ENCODE measurements at regions not wholly inside any gene's neighbourhood (a gene's known extent, or its start where the extent isn't known, plus 50 kb on each side); places are given as distances from the start of the nearest gene placed in this dataset.

GRCh38 chr7:70926666-70927065, 205.3 kb upstream of the GALNT17 start:
- no peak overlapping the region for H3K4me3 Mint-ChIP-seq
- ATAC-seq (replicated peaks) (no peak), DNase-seq (no peak)
- H3K4me1 Mint-ChIP-seq, result no peaks in the 10 kb centered on the region
- H3K27ac Mint-ChIP-seq, result no peak overlapping the region
- H3K9me3 Mint-ChIP-seq, result peaks cover 6 to 8% of the 10 kb centered on the region in 2 donors
- no peaks in the 10 kb centered on the region for H3K27me3 Mint-ChIP-seq
- H3K36me3 Mint-ChIP-seq, result no peaks in the 10 kb centered on the region

DNA sequence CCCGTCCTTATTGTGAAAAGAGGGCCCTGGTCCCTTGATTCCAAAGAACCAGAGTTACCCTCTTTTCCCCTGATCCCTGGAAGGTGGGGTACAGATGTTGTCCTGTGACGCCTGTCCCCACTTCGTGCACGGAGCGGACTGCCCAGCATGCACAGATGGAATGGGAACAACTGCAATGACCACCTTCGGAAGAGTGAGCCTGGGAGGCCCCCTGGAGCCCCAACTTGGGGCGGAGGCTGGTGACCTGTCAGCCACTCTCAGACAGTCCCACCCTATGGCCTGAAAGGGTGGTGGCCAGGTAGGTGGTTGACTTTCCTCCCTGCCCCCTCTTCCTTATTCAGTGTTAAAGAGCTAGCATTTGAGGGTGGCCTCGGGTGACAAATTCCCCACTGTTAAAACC, 196.6 kb upstream of the GALNT17 start:
- no peak for ATAC-seq (replicated peaks)
- Mint-ChIP-seq H3K9me3 (peaks cover 3 to 8% of the 10 kb centered on the region in 2 donors), H3K4me1 (no peaks in the 10 kb centered on the region), H3K27ac (no peak overlapping the region), H3K4me3 (no peak overlapping the region), H3K36me3 (no peaks in the 10 kb centered on the region), H3K27me3 (no peaks in the 10 kb centered on the region)
- DNase-seq, result no peak

GRCh38 chr7:70935854-70936253, 196.1 kb upstream of the GALNT17 start:
- Mint-ChIP-seq H3K27ac (no peak overlapping the region), H3K9me3 (peaks cover 3 to 8% of the 10 kb centered on the region in 2 donors), H3K4me1 (no peaks in the 10 kb centered on the region), H3K27me3 (no peaks in the 10 kb centered on the region), H3K4me3 (no peak overlapping the region), H3K36me3 (no peaks in the 10 kb centered on the region)
- ATAC-seq (replicated peaks), result no peak
- DNase-seq, result no peak

DNA sequence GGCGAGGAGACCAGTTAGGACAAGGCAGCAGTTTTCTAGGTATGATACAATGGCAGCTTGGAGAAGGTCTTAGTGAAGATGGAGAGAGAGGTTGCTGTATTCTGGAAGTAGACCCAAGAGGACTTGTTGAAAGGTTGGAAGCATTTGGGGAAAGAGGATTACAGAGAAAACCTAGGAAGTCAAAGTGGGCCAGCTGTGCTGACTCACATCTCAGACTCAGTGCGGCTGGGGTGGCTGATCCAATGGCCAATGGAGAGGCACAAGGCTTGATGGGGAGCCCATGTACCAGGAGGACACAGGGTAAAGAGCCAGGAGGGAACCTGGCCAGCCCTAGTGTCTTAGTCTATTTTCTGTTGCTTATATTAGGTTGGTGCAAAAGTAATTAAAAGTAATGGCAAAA, 194.5 kb upstream of the GALNT17 start:
- H3K4me1 Mint-ChIP-seq, result no peaks in the 10 kb centered on the region
- H3K27me3 Mint-ChIP-seq, result no peaks in the 10 kb centered on the region
- no peak overlapping the region for H3K27ac Mint-ChIP-seq
- no peaks in the 10 kb centered on the region for H3K36me3 Mint-ChIP-seq
- no peak for ATAC-seq (replicated peaks)
- peaks cover 3 to 8% of the 10 kb centered on the region in 2 donors for H3K9me3 Mint-ChIP-seq
- DNase-seq, result no peak
- H3K4me3 Mint-ChIP-seq, result no peak overlapping the region

DNA sequence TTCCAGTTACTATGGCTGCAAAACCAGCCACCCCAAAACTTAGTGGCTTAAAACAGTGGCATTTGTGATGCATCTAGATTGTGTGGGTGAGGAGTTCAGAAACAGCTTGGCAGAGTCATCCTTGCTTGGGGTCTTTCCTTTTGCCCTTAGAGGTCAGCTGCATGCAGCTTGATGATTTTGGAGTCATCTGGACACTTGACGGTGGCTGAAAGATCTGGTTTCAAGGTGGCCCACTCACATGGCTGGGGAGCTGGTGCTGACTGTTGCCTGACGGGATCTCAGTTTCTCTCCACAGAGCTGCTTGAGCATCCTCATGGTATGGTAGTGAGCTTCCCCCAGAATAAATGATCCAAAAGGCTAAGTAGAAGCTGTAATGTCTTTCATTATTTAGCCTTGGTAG, 191.3 kb upstream of the GALNT17 start:
- no peak for DNase-seq
- no peaks in the 10 kb centered on the region for H3K36me3 Mint-ChIP-seq
- H3K9me3 Mint-ChIP-seq, result peaks cover 8 to 9% of the 10 kb centered on the region in 2 donors
- H3K27me3 Mint-ChIP-seq, result no peaks in the 10 kb centered on the region
- no peak overlapping the region for H3K4me3 Mint-ChIP-seq
- no peaks in the 10 kb centered on the region for H3K4me1 Mint-ChIP-seq
- no peak overlapping the region for H3K27ac Mint-ChIP-seq
- ATAC-seq (replicated peaks), result no peak

GRCh38 chr7:70942791-70943190, 189.2 kb upstream of the GALNT17 start:
- H3K27me3 Mint-ChIP-seq, result no peaks in the 10 kb centered on the region
- peaks cover 8 to 9% of the 10 kb centered on the region in 2 donors for H3K9me3 Mint-ChIP-seq

GRCh38 chr7:70944516-70944915, 187.4 kb upstream of the GALNT17 start:
- Mint-ChIP-seq H3K27ac (no peak overlapping the region), H3K27me3 (no peaks in the 10 kb centered on the region), H3K4me1 (no peaks in the 10 kb centered on the region), H3K4me3 (no peak overlapping the region), H3K36me3 (no peaks in the 10 kb centered on the region), H3K9me3 (peaks cover 4 to 11% of the 10 kb centered on the region in 2 donors)
- no peak for ATAC-seq (replicated peaks)
- DNase-seq, result no peak

More at GRCh38 chr7:70942791-70943190, 189.2 kb upstream of the GALNT17 start:
- no peak for ATAC-seq (replicated peaks)
- H3K27ac Mint-ChIP-seq, result no peak overlapping the region
- no peaks in the 10 kb centered on the region for H3K4me1 Mint-ChIP-seq
- DNase-seq, result no peak
- H3K36me3 Mint-ChIP-seq, result no peaks in the 10 kb centered on the region
- H3K4me3 Mint-ChIP-seq, result no peak overlapping the region

DNA sequence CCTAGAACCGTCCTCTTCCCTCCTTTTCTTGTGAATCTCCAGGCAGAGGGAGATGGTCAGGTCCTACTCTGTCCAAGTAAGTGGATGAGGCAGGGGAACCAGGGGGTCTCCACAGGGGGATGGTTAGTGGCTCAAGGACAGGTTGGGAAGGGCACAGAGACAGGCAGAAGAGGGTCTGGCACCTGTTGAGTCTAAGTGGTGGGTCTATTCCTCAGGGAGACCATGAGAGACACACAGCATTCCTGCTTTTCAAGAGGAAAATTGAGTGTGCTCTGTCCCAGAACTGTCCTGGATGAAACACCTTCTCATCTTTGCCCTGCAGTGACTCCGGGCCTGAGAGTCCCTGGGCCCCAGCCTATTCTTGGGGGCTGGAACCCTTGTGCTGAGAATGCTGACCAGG, 184.8 kb upstream of the GALNT17 start:
- H3K27me3 Mint-ChIP-seq, result no peaks in the 10 kb centered on the region
- peaks cover 4 to 15% of the 10 kb centered on the region in 2 donors for H3K9me3 Mint-ChIP-seq
- DNase-seq (no peak), ATAC-seq (replicated peaks) (no peak)
- no peaks in the 10 kb centered on the region for H3K4me1 Mint-ChIP-seq
- H3K27ac Mint-ChIP-seq, result no peak overlapping the region
- H3K36me3 Mint-ChIP-seq, result no peaks in the 10 kb centered on the region
- H3K4me3 Mint-ChIP-seq, result no peak overlapping the region

GRCh38 chr7:70949862-70950261, 182.1 kb upstream of the GALNT17 start:
- DNase-seq (no peak), ATAC-seq (replicated peaks) (no peak)
- H3K27ac Mint-ChIP-seq, result no peak overlapping the region
- H3K4me3 Mint-ChIP-seq, result no peak overlapping the region
- no peaks in the 10 kb centered on the region for H3K27me3 Mint-ChIP-seq
- no peaks in the 10 kb centered on the region for H3K36me3 Mint-ChIP-seq
- H3K9me3 Mint-ChIP-seq, result peaks cover 4 to 11% of the 10 kb centered on the region in 2 donors
- no peaks in the 10 kb centered on the region for H3K4me1 Mint-ChIP-seq

DNA sequence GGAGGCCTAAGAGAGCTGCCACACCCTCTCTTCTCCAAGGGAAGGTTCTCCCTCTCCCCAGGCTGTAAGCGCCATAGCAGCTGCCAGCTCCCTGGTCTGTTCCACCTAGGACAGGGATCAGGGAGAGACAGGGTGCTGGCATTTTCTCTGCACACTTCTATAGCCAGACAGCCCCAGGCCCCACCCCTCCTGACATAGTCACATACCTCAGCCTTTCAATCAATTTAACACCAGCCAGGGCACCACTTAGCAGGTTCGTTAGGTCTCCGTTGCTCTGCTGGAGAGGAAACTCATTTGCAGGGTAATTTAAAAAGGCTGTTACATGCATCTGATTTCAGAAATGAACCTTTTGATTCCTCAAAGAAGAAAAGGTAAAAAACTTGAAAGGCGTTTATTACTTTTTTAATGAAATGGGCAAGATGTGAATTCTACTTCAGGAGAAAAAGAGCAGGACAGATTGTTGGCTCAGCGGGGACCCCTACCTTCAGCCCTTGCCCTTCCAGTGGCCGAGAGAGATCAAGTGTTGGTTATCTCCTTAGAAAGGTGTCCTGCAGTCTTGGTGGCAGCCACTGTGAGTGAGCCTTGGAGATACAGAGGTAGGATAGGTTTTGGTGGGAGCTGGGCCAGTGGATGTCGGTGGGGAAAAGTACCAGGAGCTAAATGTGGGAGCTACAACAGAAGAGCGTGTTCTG, 180.5 kb upstream of the GALNT17 start:
- H3K4me3 Mint-ChIP-seq, result no peak overlapping the region
- H3K27me3 Mint-ChIP-seq, result no peaks in the 10 kb centered on the region
- ATAC-seq (replicated peaks) (no peak), DNase-seq (no peak)
- no peaks in the 10 kb centered on the region for H3K36me3 Mint-ChIP-seq
- H3K9me3 Mint-ChIP-seq, result peaks cover 4 to 12% of the 10 kb centered on the region in 2 donors
- H3K27ac Mint-ChIP-seq, result no peak overlapping the region
- no peaks in the 10 kb centered on the region for H3K4me1 Mint-ChIP-seq

DNA sequence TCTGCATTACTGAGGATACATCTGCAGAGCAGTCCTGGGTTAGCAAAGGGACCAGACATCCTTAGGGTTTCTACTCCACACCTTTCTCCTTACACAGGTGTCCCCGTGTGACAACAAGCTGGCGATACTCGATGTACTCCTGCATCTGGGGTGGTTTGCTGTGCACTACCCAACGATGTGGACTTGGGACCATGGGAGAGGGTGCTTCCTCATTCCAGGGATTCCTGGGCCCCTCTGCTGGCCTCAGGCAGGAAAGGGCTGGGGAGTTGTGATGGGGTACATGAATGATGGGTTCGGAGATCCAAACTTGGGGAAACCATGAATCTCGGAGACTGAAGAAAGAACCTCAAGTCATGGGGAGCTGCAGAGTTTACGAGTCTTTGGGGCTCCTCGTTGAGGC, 179.6 kb upstream of the GALNT17 start:
- H3K4me1 Mint-ChIP-seq, result no peaks in the 10 kb centered on the region
- ATAC-seq (replicated peaks) (no peak), DNase-seq (no peak)
- H3K9me3 Mint-ChIP-seq, result peaks cover 8 to 12% of the 10 kb centered on the region in 2 donors
- H3K36me3 Mint-ChIP-seq, result no peaks in the 10 kb centered on the region
- H3K27ac Mint-ChIP-seq, result no peak overlapping the region
- no peaks in the 10 kb centered on the region for H3K27me3 Mint-ChIP-seq
- no peak overlapping the region for H3K4me3 Mint-ChIP-seq

GRCh38 chr7:70953331-70953741, 178.6 kb upstream of the GALNT17 start:
- ATAC-seq (replicated peaks), result no peak
- Mint-ChIP-seq H3K27me3 (no peaks in the 10 kb centered on the region), H3K4me3 (no peak overlapping the region), H3K27ac (no peak overlapping the region), H3K4me1 (no peaks in the 10 kb centered on the region), H3K9me3 (peaks cover 4 to 10% of the 10 kb centered on the region in 2 donors), H3K36me3 (no peaks in the 10 kb centered on the region)
- DNase-seq, result no peak

- Mint-ChIP-seq H3K4me3 (no peak overlapping the region), H3K4me1 (no peaks in the 10 kb centered on the region), H3K9me3 (peaks cover 4 to 8% of the 10 kb centered on the region in 2 donors), H3K27ac (no peak overlapping the region), H3K36me3 (no peaks in the 10 kb centered on the region), H3K27me3 (no peaks in the 10 kb centered on the region)
- ATAC-seq (replicated peaks) (no peak), DNase-seq (no peak)
Observed at GRCh38 chr7:70953796-70954195, 178.1 kb upstream of the GALNT17 start.

DNA sequence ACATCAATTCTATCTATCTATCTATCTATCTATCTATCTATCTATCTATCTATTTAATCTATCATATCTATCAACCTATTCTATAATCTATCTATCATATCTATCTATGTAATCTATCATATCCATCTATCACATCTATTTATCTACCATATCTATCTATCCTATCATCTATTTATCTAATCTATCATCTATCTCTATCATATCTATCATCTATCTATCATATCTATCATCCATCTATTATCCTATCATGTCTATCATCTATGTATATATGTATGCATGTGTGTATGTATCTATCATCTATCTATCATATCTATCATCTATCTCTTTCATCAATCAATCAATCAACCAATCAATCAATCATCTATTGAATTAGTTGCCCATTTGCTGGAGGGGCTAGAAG, 159.3 kb upstream of the GALNT17 start:
- DNase-seq (no peak), ATAC-seq (replicated peaks) (no peak)
- H3K36me3 Mint-ChIP-seq, result no peaks in the 10 kb centered on the region
- H3K4me3 Mint-ChIP-seq, result no peak overlapping the region
- H3K4me1 Mint-ChIP-seq, result no peaks in the 10 kb centered on the region
- peaks cover 5 to 15% of the 10 kb centered on the region in 2 donors for H3K9me3 Mint-ChIP-seq
- H3K27ac Mint-ChIP-seq, result no peak overlapping the region
- H3K27me3 Mint-ChIP-seq, result no peaks in the 10 kb centered on the region

DNA sequence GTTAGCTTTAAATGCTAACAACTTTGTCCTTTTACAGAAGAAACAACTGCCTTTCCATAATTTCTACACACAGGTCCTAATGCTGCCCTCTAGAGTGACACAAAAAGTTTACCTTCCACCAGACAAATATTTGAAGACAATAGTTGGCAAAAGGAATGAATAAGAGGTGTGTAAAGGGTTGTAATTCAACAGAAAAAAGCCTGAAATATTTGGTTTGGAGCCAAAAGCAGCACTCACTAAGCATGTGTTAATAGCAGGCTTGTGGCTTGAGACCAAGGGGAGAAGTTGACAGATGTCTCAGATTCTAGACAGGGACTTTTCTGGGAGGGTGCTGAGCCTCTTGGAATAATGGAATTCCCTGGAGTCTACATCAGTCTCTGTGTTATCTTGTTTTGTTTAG, 156.2 kb upstream of the GALNT17 start:
- DNase-seq (no peak), ATAC-seq (replicated peaks) (no peak)
- H3K4me1 Mint-ChIP-seq, result no peaks in the 10 kb centered on the region
- H3K9me3 Mint-ChIP-seq, result peaks cover 5 to 14% of the 10 kb centered on the region in 2 donors
- no peaks in the 10 kb centered on the region for H3K27me3 Mint-ChIP-seq
- H3K27ac Mint-ChIP-seq, result no peak overlapping the region
- H3K4me3 Mint-ChIP-seq, result no peak overlapping the region
- H3K36me3 Mint-ChIP-seq, result no peaks in the 10 kb centered on the region

GRCh38 chr7:70986297-70986696, 145.6 kb upstream of the GALNT17 start:
- Mint-ChIP-seq H3K4me3 (no peak overlapping the region), H3K27me3 (no peaks in the 10 kb centered on the region), H3K4me1 (no peaks in the 10 kb centered on the region), H3K36me3 (no peaks in the 10 kb centered on the region), H3K27ac (no peak overlapping the region), H3K9me3 (peaks cover 8 to 16% of the 10 kb centered on the region in 2 donors)
- ATAC-seq (replicated peaks) (no peak), DNase-seq (no peak)

Data from stimulated activated naive B cell treated with anti-CD40 and anti-IgM and Interleukin-4, amounts not matched to agents 10 μg/mL and 1 μg/mL and 100 μg/mL, for 72 hours (primary cell).